H9 (cell line): ENCODE measurements at regions not wholly inside any gene's neighbourhood (a gene's known extent, or its start where the extent isn't known, plus 50 kb on each side); places are given as distances from the start of the nearest gene placed in this dataset.

Source experiments
- DNase-seq: peaks from one replicate; pipeline ENCODE4 v3.0.0-alpha.2; 2017
- H2AFZ ChIP-seq: one replicate; pipeline ENCODE4 v1.6.1; 2013; ENCODE audit warnings: mild to moderate bottlenecking, low read length, control low read depth, moderate library complexity
- H2AK5ac ChIP-seq: 2 replicates; pipeline ENCODE4 v1.6.1; 2013; ENCODE audit warnings: low read length, control low read depth, mixed read lengths; ENCODE audit not compliant: insufficient read length
- H2BK120ac ChIP-seq: one replicate; pipeline ENCODE4 v1.6.1; 2013; ENCODE audit warnings: low read depth, mild to moderate bottlenecking, low read length, control low read depth, inconsistent platforms; ENCODE audit not compliant: poor library complexity, severe bottlenecking
- H2BK12ac ChIP-seq: 2 replicates; pipeline ENCODE4 v1.6.1; 2013; ENCODE audit warnings: low read length, control low read depth, mixed read lengths, low read depth; ENCODE audit not compliant: insufficient read length
- H2BK15ac ChIP-seq: 2 replicates; pipeline ENCODE4 v1.6.1; 2013; ENCODE audit warnings: low read depth, low read length, control low read depth
- H2BK20ac ChIP-seq: one replicate; pipeline ENCODE4 v1.6.1; 2013; ENCODE audit warnings: low read depth, mild to moderate bottlenecking, low read length, control low read depth, inconsistent platforms; ENCODE audit not compliant: poor library complexity, severe bottlenecking
- H2BK5ac ChIP-seq: 2 replicates; pipeline ENCODE4 v1.6.1; 2013; ENCODE audit warnings: low read length, control low read depth, mixed read lengths; ENCODE audit not compliant: insufficient read length
- H3K14ac ChIP-seq: 2 replicates; pipeline ENCODE4 v1.6.1; 2013; ENCODE audit warnings: low read length, control low read depth; ENCODE audit not compliant: insufficient read depth
- H3K18ac ChIP-seq: 2 replicates; pipeline ENCODE4 v1.6.1; 2013; ENCODE audit warnings: low read depth, mild to moderate bottlenecking, mixed read lengths, low read length, control low read depth; ENCODE audit not compliant: insufficient read length
- H3K23ac ChIP-seq: 2 replicates; pipeline ENCODE4 v1.6.1; 2013; ENCODE audit warnings: low read length, control low read depth, mixed read lengths, low read depth; ENCODE audit not compliant: insufficient read length
- H3K23me2 ChIP-seq: 2 replicates; pipeline ENCODE4 v1.6.1; 2013; ENCODE audit warnings: low read depth, mild to moderate bottlenecking, mixed read lengths, low read length, control low read depth; ENCODE audit not compliant: insufficient read length, poor library complexity, severe bottlenecking
- H3K27ac ChIP-seq: 2 replicates; pipeline ENCODE4 v1.5.1; 2013; ENCODE audit warnings: low read length, control low read depth, mixed read lengths, low read depth; ENCODE audit not compliant: insufficient read length
- H3K27me3 ChIP-seq: 2 replicates; pipeline ENCODE4 v1.6.1; 2013; ENCODE audit warnings: low read length, control low read depth, inconsistent platforms; ENCODE audit not compliant: insufficient read depth
- H3K4ac ChIP-seq: 2 replicates; pipeline ENCODE4 v1.6.1; 2013; ENCODE audit warnings: low read depth, mild to moderate bottlenecking, control low read depth, inconsistent platforms, low read length, moderate library complexity
- H3K4me1 ChIP-seq: 2 replicates; pipeline ENCODE4 v1.6.1; 2013; ENCODE audit warnings: low read length, control low read depth, inconsistent platforms; ENCODE audit not compliant: insufficient read depth
- H3K4me2 ChIP-seq: 2 replicates; pipeline ENCODE4 v1.6.1; 2013; ENCODE audit warnings: low read length, control low read depth, mixed read lengths; ENCODE audit not compliant: insufficient read length, insufficient read depth
- H3K56ac ChIP-seq: 2 replicates; pipeline ENCODE4 v1.6.1; 2013; ENCODE audit warnings: low read depth, mild to moderate bottlenecking, mixed read lengths, low read length, control low read depth; ENCODE audit not compliant: insufficient read length
- H3K79me1 ChIP-seq: 2 replicates; pipeline ENCODE4 v1.6.1; 2013; ENCODE audit warnings: low read depth, mild to moderate bottlenecking, moderate library complexity, low read length, control low read depth, inconsistent platforms; ENCODE audit not compliant: insufficient read depth, poor library complexity, severe bottlenecking
- H3K79me2 ChIP-seq: 2 replicates; pipeline ENCODE4 v1.6.1; 2013; ENCODE audit warnings: low read length, control low read depth, inconsistent platforms; ENCODE audit not compliant: insufficient read depth
- H3K9ac ChIP-seq: 2 replicates; pipeline ENCODE4 v1.6.1; 2013; ENCODE audit warnings: low read length, control low read depth, mixed read lengths; ENCODE audit not compliant: insufficient read length; ENCODE audit errors: extremely low read depth
- H3K9me3 ChIP-seq: one replicate; pipeline ENCODE4 v1.6.1; 2013; ENCODE audit warnings: low read depth, low read length, inconsistent platforms; ENCODE audit not compliant: control insufficient read depth
- H3T11ph ChIP-seq: one replicate; pipeline ENCODE4 v1.6.1; 2013; ENCODE audit warnings: mild to moderate bottlenecking, low read length, control low read depth, inconsistent platforms
- H4K20me1 ChIP-seq: one replicate; pipeline ENCODE4 v1.6.1; 2013; ENCODE audit not compliant: control insufficient read depth, insufficient read length, insufficient read depth
- H4K5ac ChIP-seq: 2 replicates; pipeline ENCODE4 v1.6.1; 2013; ENCODE audit warnings: low read depth, mild to moderate bottlenecking, mixed read lengths, low read length, control low read depth; ENCODE audit not compliant: insufficient read length
- H4K8ac ChIP-seq: replicated peaks from 2 replicates; pipeline ENCODE4 v1.6.1; 2013; ENCODE audit warnings: low read length, control low read depth, mixed read lengths, low read depth; ENCODE audit not compliant: insufficient read length
- H4K91ac ChIP-seq: 2 replicates; pipeline ENCODE4 v1.6.1; 2013; ENCODE audit warnings: low read depth, mild to moderate bottlenecking, moderate library complexity, mixed read lengths, low read length, control low read depth; ENCODE audit not compliant: insufficient read length
- H3K27ac Mint-ChIP-seq, 3 experiments: 2 replicates in 2 of 3; 3 replicates in 1 of 3; pipeline ENCODE4 v1.8.0; 2020 to 2021; ENCODE audit warnings: mixed read lengths in 3 of 3, mild to moderate bottlenecking in 1 of 3, moderate library complexity in 1 of 3
- H3K27me3 Mint-ChIP-seq: 2 replicates; pipeline ENCODE4 v1.8.0; 2021; ENCODE audit warnings: low read depth, mild to moderate bottlenecking, moderate library complexity, mixed read lengths
- H3K36me3 Mint-ChIP-seq, 3 experiments: 2 replicates in 2 of 3; 3 replicates in 1 of 3; pipeline ENCODE4 v1.8.0; 2020 to 2021; ENCODE audit warnings: low read depth in 3 of 3, mixed read lengths in 3 of 3; ENCODE audit not compliant: insufficient read depth in 1 of 3
- H3K4me1 Mint-ChIP-seq, 2 experiments: 2 replicates each; pipeline ENCODE4 v1.8.0; 2020; ENCODE audit warnings: mixed read lengths in 2 of 2
- H3K4me3 Mint-ChIP-seq, 2 experiments: 2 replicates in 1 of 2; 3 replicates in 1 of 2; pipeline ENCODE4 v1.8.0; 2020 to 2021; ENCODE audit warnings: mild to moderate bottlenecking in 2 of 2, mixed read lengths in 2 of 2, moderate library complexity in 1 of 2
- H3K9me3 Mint-ChIP-seq, 2 experiments: 2 replicates in 1 of 2; 3 replicates in 1 of 2; pipeline ENCODE4 v1.8.0; 2020; ENCODE audit warnings: mild to moderate bottlenecking in 2 of 2, mixed read lengths in 2 of 2, moderate library complexity in 1 of 2
- CTCF ChIP-seq: fragments of 200-600 bp; sonication (generic); conservative IDR thresholded peaks from 3 replicates; pipeline ENCODE4 v1.8.0; 2021; ENCODE audit warnings: antibody characterized with exemption, mild to moderate bottlenecking
- WGBS: extraction: QIAGEN DNeasy Blood & Tissue Kit; methylation state at CpG from one replicate; pipeline ENCODE4 v1.1.7; 2013; ENCODE audit warnings: missing lambda C conversion rate, low lambda C conversion rate, mixed read lengths; ENCODE audit not compliant: insufficient read length; ENCODE audit errors: extremely low coverage; 5-methylcytosine and 5-hydroxymethylcytosine counted together

DNA sequence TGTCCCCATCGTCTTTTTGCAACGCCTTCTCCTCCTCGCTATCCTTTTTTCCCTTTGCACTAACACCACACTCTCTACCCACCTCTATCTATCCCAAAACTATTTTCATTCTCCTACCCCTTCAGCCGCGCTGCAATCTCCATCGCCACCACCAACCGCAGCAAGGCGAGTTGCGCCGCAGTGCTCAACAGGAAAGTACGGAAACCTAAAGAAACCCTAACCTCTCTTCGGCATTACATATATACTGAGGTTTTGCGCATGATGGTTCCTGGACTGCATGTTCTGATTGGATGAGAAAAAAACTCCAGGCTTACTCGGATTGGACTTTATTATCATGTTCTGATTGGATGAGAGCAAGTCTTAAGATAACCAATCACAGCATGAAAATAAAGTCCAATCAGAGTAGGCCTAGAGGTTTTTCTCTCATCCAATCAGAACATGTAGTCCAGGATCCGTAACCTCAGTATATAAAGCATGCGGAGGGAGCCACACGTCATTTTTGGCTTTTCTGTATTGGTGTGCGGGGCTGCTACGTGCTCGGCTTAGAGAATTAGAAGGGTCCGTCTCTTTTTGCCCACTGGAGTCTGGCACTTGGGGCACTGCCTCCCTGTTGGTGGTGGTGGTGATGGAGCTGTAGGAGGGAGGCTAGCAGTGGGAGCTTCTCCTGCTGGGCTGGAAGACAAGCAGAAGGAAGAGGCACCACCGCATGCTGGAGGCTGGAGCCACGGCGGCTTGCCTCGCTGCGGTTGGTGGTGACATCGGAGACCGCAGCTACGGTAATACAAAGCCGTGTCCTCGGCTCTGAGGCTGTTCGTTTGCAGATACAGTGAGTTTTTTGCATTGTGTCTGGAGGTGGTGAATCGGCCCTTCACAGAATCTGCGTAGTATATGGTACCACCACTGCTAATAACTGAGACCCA, 76.1 kb downstream of the TEKT4 start:
- no peak overlapping the region for H3K4me2 ChIP-seq
- DNase-seq: no peak
- H3K56ac ChIP-seq: no peak overlapping the region
- Mint-ChIP-seq H3K27ac (no peak overlapping the region), H3K4me3 (no peak overlapping the region), H3K9me3 (peaks cover 3 to 88% of the 10 kb centered on the region in 2 experiments; a peak in 3 of 5 replicates), H3K4me1 (no peaks in the 10 kb centered on the region), H3K27me3 (peaks cover 80% of the 10 kb centered on the region), H3K36me3 (peaks cover 0 to 8% (median 0%) of the 10 kb centered on the region in 3 experiments; a peak in 3 of 7 replicates)
- H3K9ac ChIP-seq: no peak overlapping the region
- H2BK20ac ChIP-seq: no peak overlapping the region
- H2BK120ac ChIP-seq: no peak overlapping the region
- no peak overlapping the region for H3K14ac ChIP-seq
- no peak overlapping the region for H4K91ac ChIP-seq
- no peak overlapping the region for H2BK5ac ChIP-seq
- H3T11ph ChIP-seq: no peak overlapping the region
- no peaks in the 10 kb centered on the region for H4K20me1 ChIP-seq
- H3K23me2 ChIP-seq: no peaks in the 10 kb centered on the region
- H3K27ac ChIP-seq: no peak overlapping the region
- H3K79me1 ChIP-seq: no peaks in the 10 kb centered on the region
- H2BK15ac ChIP-seq: no peak overlapping the region
- H3K18ac ChIP-seq: no peak overlapping the region
- no peak overlapping the region for H3K4ac ChIP-seq
- no peak for TF ChIP-seq CTCF
- H4K5ac ChIP-seq: no peak overlapping the region
- no peak overlapping the region for H2AFZ ChIP-seq
- H2BK12ac ChIP-seq: no peak overlapping the region
- no peaks in the 10 kb centered on the region for H3K79me2 ChIP-seq
- no peaks in the 10 kb centered on the region for H3K27me3 ChIP-seq
- 100% methylated on average over 5 of the region's 34 CpGs for WGBS
- H3K4me1 ChIP-seq: no peaks in the 10 kb centered on the region
- no peaks in the 10 kb centered on the region for H3K9me3 ChIP-seq
- H3K23ac ChIP-seq: no peak overlapping the region
- no peak overlapping the region for H2AK5ac ChIP-seq
- no peak overlapping the region for H4K8ac ChIP-seq
